ENCODE measurements at regions not wholly inside any gene's neighbourhood (a gene's known extent, or its start where the extent isn't known, plus 50 kb on each side); places are given as distances from the start of the nearest gene placed in this dataset.

GRCh38 chr18:72056171-72056570 is 488.0 kb downstream of the CBLN2 start:
- no peaks in the 10 kb centered on the region for H3K27me3 ChIP-seq
- H3K27ac ChIP-seq, result no peak overlapping the region
- no peak for TF ChIP-seq CTCF (IDR thresholded peaks at IDR 0.05)
- no peak overlapping the region for H3K4me3 ChIP-seq
- H3K4me1 ChIP-seq, result no peaks in the 10 kb centered on the region
- no peak for DNase-seq
- no peaks in the 10 kb centered on the region for H3K9me3 ChIP-seq
- no peaks in the 10 kb centered on the region for H3K36me3 ChIP-seq
- intact Hi-C loops (cut with DNase I; ENCODE audit: low total_unique reads), result no loop called here

- Histone ChIP-seq H3K4me3 (no peak overlapping the region), H3K4me1 (no peaks in the 10 kb centered on the region), H3K27me3 (no peaks in the 10 kb centered on the region), H3K36me3 (no peaks in the 10 kb centered on the region), H3K9me3 (no peaks in the 10 kb centered on the region), H3K27ac (no peak overlapping the region)
- TF ChIP-seq CTCF (IDR thresholded peaks at IDR 0.05), result no peak
- DNase-seq, result no peak
- intact Hi-C loops (cut with DNase I; ENCODE audit: low total_unique reads), result no loop called here
Measured at GRCh38 chr18:72041313-72042032, 502.7 kb downstream of the CBLN2 start.

- intact Hi-C loops (cut with DNase I; ENCODE audit: low total_unique reads), result no loop called here
- DNase-seq, result no peak
- H3K27me3 ChIP-seq, result no peaks in the 10 kb centered on the region
- H3K27ac ChIP-seq, result no peak overlapping the region
- TF ChIP-seq CTCF (IDR thresholded peaks at IDR 0.05), result no peak
- H3K4me3 ChIP-seq, result no peak overlapping the region
- H3K36me3 ChIP-seq, result no peaks in the 10 kb centered on the region
- no peaks in the 10 kb centered on the region for H3K4me1 ChIP-seq
- H3K9me3 ChIP-seq, result no peaks in the 10 kb centered on the region
Measured at GRCh38 chr18:72013427-72013850, 530.7 kb downstream of the CBLN2 start.

- no peaks in the 10 kb centered on the region for H3K4me1 ChIP-seq
- no peak for DNase-seq
- no peak overlapping the region for H3K4me3 ChIP-seq
- intact Hi-C loops (cut with DNase I; ENCODE audit: low total_unique reads), result no loop called here
- no peaks in the 10 kb centered on the region for H3K36me3 ChIP-seq
- H3K9me3 ChIP-seq, result no peaks in the 10 kb centered on the region
- TF ChIP-seq CTCF (IDR thresholded peaks at IDR 0.05), result no peak
- no peak overlapping the region for H3K27ac ChIP-seq
- H3K27me3 ChIP-seq, result no peaks in the 10 kb centered on the region
Measured at GRCh38 chr18:71998547-71999097, 545.5 kb downstream of the CBLN2 start.

GRCh38 chr18:71995904-71996465 is 548.2 kb downstream of the CBLN2 start:
- no peak for DNase-seq
- Histone ChIP-seq H3K27me3 (no peaks in the 10 kb centered on the region), H3K9me3 (no peaks in the 10 kb centered on the region), H3K4me1 (no peaks in the 10 kb centered on the region), H3K27ac (no peak overlapping the region), H3K4me3 (no peak overlapping the region), H3K36me3 (no peaks in the 10 kb centered on the region)
- intact Hi-C loops (cut with DNase I; ENCODE audit: low total_unique reads), result no loop called here
- no peak for TF ChIP-seq CTCF (IDR thresholded peaks at IDR 0.05)

Measured in tibial artery (tissue), 4 donors.